ENCODE measurements at regions not wholly inside any gene's neighbourhood (a gene's known extent, or its start where the extent isn't known, plus 50 kb on each side); places are given as distances from the start of the nearest gene placed in this dataset.

GRCh38 chr14:79967453-79967852 lies 243.9 kb downstream of the DIO2 start:
- DNase-seq (ENCODE audit: low read depth in 3 of 3, low spot score in 2 of 3): no peak

GRCh38 chr14:79967001-79967400 lies 244.3 kb downstream of the DIO2 start:
- DNase-seq (ENCODE audit: low read depth in 3 of 3, low spot score in 2 of 3): no peak

- no peak for DNase-seq (ENCODE audit: low read depth in 3 of 3, low spot score in 2 of 3)
Measured at GRCh38 chr14:79965896-79966295, 245.4 kb downstream of the DIO2 start.

GRCh38 chr14:79961197-79961596 lies 250.1 kb downstream of the DIO2 start:
- DNase-seq (ENCODE audit: low read depth in 3 of 3, low spot score in 2 of 3): no peak

- no peak for DNase-seq (ENCODE audit: low read depth in 3 of 3, low spot score in 2 of 3)
Measured at GRCh38 chr14:79960288-79960687, 251.0 kb downstream of the DIO2 start.

- DNase-seq (ENCODE audit: low read depth in 3 of 3, low spot score in 2 of 3): no peak
Measured at GRCh38 chr14:79951572-79951971, 259.7 kb downstream of the DIO2 start.

GRCh38 chr14:79949906-79950305 lies 261.4 kb downstream of the DIO2 start:
- no peak for DNase-seq (ENCODE audit: low read depth in 3 of 3, low spot score in 2 of 3)

- no peak for DNase-seq (ENCODE audit: low read depth in 3 of 3, low spot score in 2 of 3)
Measured at GRCh38 chr14:79947440-79948054, 263.8 kb downstream of the DIO2 start.

GRCh38 chr14:79939235-79939634 lies 272.1 kb downstream of the DIO2 start:
- DNase-seq (ENCODE audit: low read depth in 3 of 3, low spot score in 2 of 3): no peak

- no peak for DNase-seq (ENCODE audit: low read depth in 3 of 3, low spot score in 2 of 3)
Measured at GRCh38 chr14:79938185-79938584, 273.1 kb downstream of the DIO2 start.

GRCh38 chr14:79937433-79937832 lies 273.9 kb downstream of the DIO2 start:
- no peak for DNase-seq (ENCODE audit: low read depth in 3 of 3, low spot score in 2 of 3)

GRCh38 chr14:79924551-79924950 lies 286.8 kb downstream of the DIO2 start:
- no peak for DNase-seq (ENCODE audit: low read depth in 3 of 3, low spot score in 2 of 3)

- no peak for DNase-seq (ENCODE audit: low read depth in 3 of 3, low spot score in 2 of 3)
Measured at GRCh38 chr14:79920180-79920692, 291.1 kb downstream of the DIO2 start.
